ENCODE measurements at regions not wholly inside any gene's neighbourhood (a gene's known extent, or its start where the extent isn't known, plus 50 kb on each side); places are given as distances from the start of the nearest gene placed in this dataset.

DNA sequence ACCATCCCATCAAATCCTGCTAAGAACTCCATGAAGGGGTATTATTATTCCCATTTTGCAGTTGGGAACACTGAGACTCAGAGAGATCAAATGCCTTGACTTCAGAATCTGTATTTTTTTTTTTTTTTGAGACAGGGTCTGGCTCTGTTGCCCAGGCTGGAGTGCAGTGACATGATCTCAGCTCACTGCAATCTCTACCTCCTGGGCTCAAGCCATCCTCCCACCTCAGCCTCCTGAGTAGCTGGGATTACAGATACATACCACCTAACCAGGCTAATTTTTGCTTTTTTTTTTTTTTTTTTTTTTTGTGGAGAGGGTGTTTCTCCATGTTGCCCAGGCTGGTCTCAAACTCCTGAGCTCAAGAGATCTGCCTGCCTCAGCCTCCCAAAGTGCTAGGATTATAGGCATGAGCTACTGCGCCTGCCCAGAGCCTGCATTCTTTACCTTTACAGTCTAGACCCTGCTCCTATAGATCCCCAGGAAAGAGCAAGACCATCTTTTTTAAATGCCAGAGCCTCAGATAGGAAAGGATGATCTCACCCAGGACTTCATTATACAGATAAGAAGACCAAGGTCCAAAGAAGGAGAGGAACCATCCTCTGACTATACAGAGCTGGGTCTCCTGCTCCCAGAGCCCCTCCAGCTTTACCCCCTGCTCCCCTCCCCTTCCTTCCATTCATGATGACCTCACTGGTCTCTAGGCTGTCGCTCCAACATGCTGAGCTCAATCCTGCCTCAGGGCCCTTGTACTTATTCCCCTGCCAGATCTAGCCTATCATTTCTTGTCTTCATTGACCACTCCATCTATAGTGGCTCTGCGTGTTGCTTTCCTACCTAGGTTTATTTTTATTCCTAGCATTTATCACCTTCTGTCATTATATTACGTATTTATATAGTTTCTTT lies 138.6 kb downstream of the CEBPB start:
- Histone ChIP-seq H3K9me3 (replicated peaks; ENCODE audit: control insufficient read depth, insufficient read depth, low read depth, low read length) (peaks cover 8% of the 10 kb centered on the region), H3K9ac (ENCODE audit: insufficient read depth in 1 of 2, low read depth in 2 of 2, low read length in 2 of 2) (no peak overlapping the region), H3K4me3 (no peak overlapping the region), H3K79me2 (ENCODE audit: control insufficient read depth, insufficient read depth, low read length) (no peaks in the 10 kb centered on the region), H3K27me3 (ENCODE audit: control insufficient read depth in 2 of 2, insufficient read depth in 2 of 2, low read length in 2 of 2) (no peaks in the 10 kb centered on the region), H2AFZ (ENCODE audit: low read depth, low read length) (no peak overlapping the region), H3K4me1 (replicated peaks in 1 of 2; ENCODE audit: control insufficient read depth in 2 of 2, insufficient read depth in 2 of 2, low read length in 2 of 2) (no peaks in the 10 kb centered on the region; a peak in 1 of 5 replicates), H3K27ac (ENCODE audit: extremely low read depth, low read depth, low read length) (no peak overlapping the region), H4K20me1 (replicated peaks; ENCODE audit: control insufficient read depth, insufficient read depth, low read length) (no peaks in the 10 kb centered on the region), H3K9me1 (ENCODE audit: control insufficient read depth, insufficient read depth, low read length) (peaks cover 4% of the 10 kb centered on the region), H3K36me3 (ENCODE audit: control insufficient read depth, insufficient read depth, low read length) (no peaks in the 10 kb centered on the region), H3K4me2 (ENCODE audit: insufficient read depth, low read length) (no peak overlapping the region)
- 1% methylated on average over 4 of the region's 4 CpGs for WGBS (ENCODE audit: insufficient coverage, low coverage, missing lambda C conversion rate)
- intact Hi-C loops (cut with micrococcal nuclease): no loop called here
- ChIA-PET POLR2A (interaction anchor here (0.5 kb wide), 1 partner anchor 138 kb away, joined by 3 read pairs; no protein-coding TSS in a partner anchor), CTCF (ENCODE audit: low intra/inter-chr PET ratio) (no interaction called here)
- ATAC-seq: no peak
- no peak for FAIRE-seq
- no TSS peak for BruUV-seq (replicated peaks)
- no peak for DNase-seq (ENCODE audit: extremely low read depth in 1 of 4, low spot score in 3 of 4)
- in situ Hi-C loops (cut with MboI): no loop called here
- TF ChIP-seq NFATC3 (IDR thresholded peaks at IDR 0.05) (no peak), COPS2 (conservative IDR thresholded peaks at IDR 0.05) (no peak), GATAD2B (IDR thresholded peaks at IDR 0.05; ENCODE audit: borderline replicate concordance) (no peak), ATF2 (CRISPR knock-in tag; IDR thresholded peaks at IDR 0.05) (no peak), ZNF444 (CRISPR knock-in tag; IDR thresholded peaks at IDR 0.05) (no peak), RBBP5 (IDR thresholded peaks at IDR 0.05; ENCODE audit: borderline replicate concordance, insufficient read depth, low read length, poor library complexity, severe bottlenecking) (no peak), ZNF586 (CRISPR knock-in tag; conservative IDR thresholded peaks at IDR 0.05) (no peak), NFXL1 (CRISPR knock-in tag; IDR thresholded peaks at IDR 0.05) (no peak), DIDO1 (tag; IDR thresholded peaks at IDR 0.05; ENCODE audit: low read depth) (no peak), ZNF175 (CRISPR knock-in tag; IDR thresholded peaks at IDR 0.05; ENCODE audit: low read depth) (no peak), NRF1 (conservative IDR thresholded peaks at IDR 0.05 in 1 of 2, IDR thresholded peaks at IDR 0.05 in 1 of 2) (peak in 1 of 2 experiments; percentile 36; a peak in 1 of 4 replicates), CBFA2T3 (IDR thresholded peaks at IDR 0.05) (no peak)
- TF ChIP-seq, protein P1, sequence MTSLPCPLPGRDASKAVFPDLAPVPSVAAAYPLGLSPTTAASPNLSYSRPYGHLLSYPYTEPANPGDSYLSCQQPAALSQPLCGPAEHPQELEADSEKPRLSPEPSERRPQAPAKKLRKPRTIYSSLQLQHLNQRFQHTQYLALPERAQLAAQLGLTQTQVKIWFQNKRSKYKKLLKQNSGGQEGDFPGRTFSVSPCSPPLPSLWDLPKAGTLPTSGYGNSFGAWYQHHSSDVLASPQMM (CRISPR knock-in tag; IDR thresholded peaks at IDR 0.05): no peak
- TF ChIP-seq, protein P2, sequence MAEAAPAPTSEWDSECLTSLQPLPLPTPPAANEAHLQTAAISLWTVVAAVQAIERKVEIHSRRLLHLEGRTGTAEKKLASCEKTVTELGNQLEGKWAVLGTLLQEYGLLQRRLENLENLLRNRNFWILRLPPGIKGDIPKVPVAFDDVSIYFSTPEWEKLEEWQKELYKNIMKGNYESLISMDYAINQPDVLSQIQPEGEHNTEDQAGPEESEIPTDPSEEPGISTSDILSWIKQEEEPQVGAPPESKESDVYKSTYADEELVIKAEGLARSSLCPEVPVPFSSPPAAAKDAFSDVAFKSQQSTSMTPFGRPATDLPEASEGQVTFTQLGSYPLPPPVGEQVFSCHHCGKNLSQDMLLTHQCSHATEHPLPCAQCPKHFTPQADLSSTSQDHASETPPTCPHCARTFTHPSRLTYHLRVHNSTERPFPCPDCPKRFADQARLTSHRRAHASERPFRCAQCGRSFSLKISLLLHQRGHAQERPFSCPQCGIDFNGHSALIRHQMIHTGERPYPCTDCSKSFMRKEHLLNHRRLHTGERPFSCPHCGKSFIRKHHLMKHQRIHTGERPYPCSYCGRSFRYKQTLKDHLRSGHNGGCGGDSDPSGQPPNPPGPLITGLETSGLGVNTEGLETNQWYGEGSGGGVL (CRISPR knock-in tag; IDR thresholded peaks at IDR 0.05): no peak
- TF ChIP-seq, protein P3, sequence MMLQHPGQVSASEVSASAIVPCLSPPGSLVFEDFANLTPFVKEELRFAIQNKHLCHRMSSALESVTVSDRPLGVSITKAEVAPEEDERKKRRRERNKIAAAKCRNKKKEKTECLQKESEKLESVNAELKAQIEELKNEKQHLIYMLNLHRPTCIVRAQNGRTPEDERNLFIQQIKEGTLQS (IDR thresholded peaks at IDR 0.05): 0 out of 2 replicates have a peak, but pooled peaks have one; percentile 32
- TF ChIP-seq, protein P3 (CRISPR knock-in tag; conservative IDR thresholded peaks at IDR 0.05): no peak
- TF ChIP-seq, protein P4, sequence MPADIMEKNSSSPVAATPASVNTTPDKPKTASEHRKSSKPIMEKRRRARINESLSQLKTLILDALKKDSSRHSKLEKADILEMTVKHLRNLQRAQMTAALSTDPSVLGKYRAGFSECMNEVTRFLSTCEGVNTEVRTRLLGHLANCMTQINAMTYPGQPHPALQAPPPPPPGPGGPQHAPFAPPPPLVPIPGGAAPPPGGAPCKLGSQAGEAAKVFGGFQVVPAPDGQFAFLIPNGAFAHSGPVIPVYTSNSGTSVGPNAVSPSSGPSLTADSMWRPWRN (IDR thresholded peaks at IDR 0.05; ENCODE audit: low read depth): no peak

Measured in K562 (cell line).